CD4-positive, alpha-beta T cell (primary cell): ENCODE measurements at regions not wholly inside any gene's neighbourhood (a gene's known extent, or its start where the extent isn't known, plus 50 kb on each side); places are given as distances from the start of the nearest gene placed in this dataset.

Source experiments
- ATAC-seq: fragments of 200-7000 bp; cut with Tn5 transposase; one replicate; pipeline ENCODE4 v1.10.0; 2022; ENCODE audit warnings: mild to moderate bottlenecking; ENCODE audit not compliant: poor library complexity
- CTCF ChIA-PET: fragments of 350-600 bp; sonication (Branson Sonifier 250); formaldehyde crosslinking; loops from one replicate; lab custom pipeline; 2021; ENCODE audit warnings: antibody characterized with exemption, inconsistent platforms; lab: Charles Lee
- POLR2A ChIA-PET: fragments of 350-600 bp; sonication (Branson Sonifier 250); formaldehyde crosslinking; loops from one replicate; lab custom pipeline; 2021; ENCODE audit warnings: antibody characterized with exemption, inconsistent platforms; lab: Charles Lee
- DNase-seq, 14 experiments: peaks; one replicate each; pipeline ENCODE4 v3.0.0-alpha.2; 2013 to 2020; ENCODE audit warnings: mixed read lengths in 2 of 14
- H3K27ac ChIP-seq, 2 donors: one replicate each; pipeline versions ENCODE4 v1.5.1 to v1.7.0; 2013; ENCODE audit warnings: low read length in 2 of 2, low read depth in 1 of 2, mild to moderate bottlenecking in 1 of 2
- H3K27me3 ChIP-seq, 2 experiments: 1 replicate in 1 of 2; 2 replicates in 1 of 2; pipeline versions ENCODE4 v1.6.1 to v1.7.0; 2013; ENCODE audit warnings: low read length in 2 of 2, control low read depth in 1 of 2, mild to moderate bottlenecking in 1 of 2, moderate library complexity in 1 of 2; ENCODE audit not compliant: insufficient read depth in 2 of 2, control insufficient read depth in 1 of 2
- H3K36me3 ChIP-seq: one replicate; pipeline ENCODE4 v1.6.1; 2013; ENCODE audit warnings: low read length, control low read depth; ENCODE audit not compliant: insufficient read depth
- H3K4me1 ChIP-seq: one replicate; pipeline ENCODE4 v1.6.1; 2013; ENCODE audit warnings: low read length, control low read depth; ENCODE audit not compliant: insufficient read depth
- H3K4me3 ChIP-seq: one replicate; pipeline ENCODE4 v1.5.1; 2013; ENCODE audit warnings: mild to moderate bottlenecking, low read length, moderate library complexity
- H3K9me3 ChIP-seq, 2 experiments: 1 replicate in 1 of 2; 2 replicates in 1 of 2; pipeline versions ENCODE4 v1.6.1 to v1.7.0; 2013; ENCODE audit warnings: low read length in 2 of 2, mild to moderate bottlenecking in 2 of 2, control low read depth in 1 of 2, moderate library complexity in 1 of 2; ENCODE audit not compliant: control insufficient read depth in 1 of 2, insufficient read depth in 1 of 2
- H3K27ac Mint-ChIP-seq: one replicate; pipeline ENCODE4 v1.8.0; 2020; ENCODE audit warnings: mixed read lengths
- H3K27me3 Mint-ChIP-seq: one replicate; pipeline ENCODE4 v1.8.0; 2021; ENCODE audit warnings: mixed read lengths
- H3K36me3 Mint-ChIP-seq: one replicate; pipeline ENCODE4 v1.8.0; 2021; ENCODE audit warnings: low read depth, mixed read lengths
- H3K4me1 Mint-ChIP-seq: one replicate; pipeline ENCODE4 v1.8.0; 2021; ENCODE audit warnings: low read depth, mixed read lengths
- H3K4me3 Mint-ChIP-seq: one replicate; pipeline ENCODE4 v1.8.0; 2020; ENCODE audit warnings: mild to moderate bottlenecking, mixed read lengths
- H3K9me3 Mint-ChIP-seq: one replicate; pipeline ENCODE4 v1.8.0; 2020; ENCODE audit warnings: mixed read lengths
- intact Hi-C, 2 experiments: fragments of 100-400 bp; cut with DNase I in 1 of 2; cut with micrococcal nuclease in 1 of 2; formaldehyde crosslinking; loops; one replicate each; pipeline versions ENCODE4 v1.15.1 to v1.9.0; 2023 to 2025; cut with DNase I, micrococcal nuclease
- TF ChIP-seq, protein P1 (sequence below): fragments of 200-600 bp; IDR thresholded peaks from one replicate; pipeline ENCODE4 v1.8.0; 2022; ENCODE audit warnings: antibody characterized with exemption, mild to moderate bottlenecking

DNA sequence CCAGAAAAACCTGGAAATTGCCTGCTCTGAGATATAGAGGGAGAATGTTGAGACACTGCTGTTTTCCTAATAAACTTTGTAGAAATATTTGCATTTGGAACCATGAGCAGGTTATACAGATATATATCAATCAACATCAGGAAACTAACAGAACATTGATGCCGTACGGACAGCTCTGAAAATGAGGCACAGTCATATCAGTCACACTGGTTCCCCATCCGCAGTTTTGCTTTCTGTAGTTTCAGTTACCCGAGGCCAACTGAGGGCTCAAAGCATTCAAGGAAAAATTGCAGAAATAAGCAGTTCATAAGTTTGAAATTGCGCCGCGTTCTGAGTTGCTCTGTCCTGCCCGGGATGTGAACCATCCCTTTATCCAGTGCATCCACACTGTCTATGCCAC lies 137.9 kb downstream of the KLF6 start:
- H3K36me3 Mint-ChIP-seq, result no peaks in the 10 kb centered on the region
- Histone ChIP-seq H3K4me1 (no peaks in the 10 kb centered on the region), H3K27ac (no peak overlapping the region), H3K27me3 (no peaks in the 10 kb centered on the region), H3K9me3 (no peaks in the 10 kb centered on the region), H3K36me3 (no peaks in the 10 kb centered on the region), H3K4me3 (no peak overlapping the region)
- ChIA-PET POLR2A (no interaction called here), CTCF (no interaction called here)
- ATAC-seq (no peak), DNase-seq (no peak)
- H3K4me3 Mint-ChIP-seq, result no peak overlapping the region
- no peaks in the 10 kb centered on the region for H3K4me1 Mint-ChIP-seq
- TF ChIP-seq, protein P1, sequence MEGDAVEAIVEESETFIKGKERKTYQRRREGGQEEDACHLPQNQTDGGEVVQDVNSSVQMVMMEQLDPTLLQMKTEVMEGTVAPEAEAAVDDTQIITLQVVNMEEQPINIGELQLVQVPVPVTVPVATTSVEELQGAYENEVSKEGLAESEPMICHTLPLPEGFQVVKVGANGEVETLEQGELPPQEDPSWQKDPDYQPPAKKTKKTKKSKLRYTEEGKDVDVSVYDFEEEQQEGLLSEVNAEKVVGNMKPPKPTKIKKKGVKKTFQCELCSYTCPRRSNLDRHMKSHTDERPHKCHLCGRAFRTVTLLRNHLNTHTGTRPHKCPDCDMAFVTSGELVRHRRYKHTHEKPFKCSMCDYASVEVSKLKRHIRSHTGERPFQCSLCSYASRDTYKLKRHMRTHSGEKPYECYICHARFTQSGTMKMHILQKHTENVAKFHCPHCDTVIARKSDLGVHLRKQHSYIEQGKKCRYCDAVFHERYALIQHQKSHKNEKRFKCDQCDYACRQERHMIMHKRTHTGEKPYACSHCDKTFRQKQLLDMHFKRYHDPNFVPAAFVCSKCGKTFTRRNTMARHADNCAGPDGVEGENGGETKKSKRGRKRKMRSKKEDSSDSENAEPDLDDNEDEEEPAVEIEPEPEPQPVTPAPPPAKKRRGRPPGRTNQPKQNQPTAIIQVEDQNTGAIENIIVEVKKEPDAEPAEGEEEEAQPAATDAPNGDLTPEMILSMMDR, result no peak
- intact Hi-C loops, result no loop called here
- no peaks in the 10 kb centered on the region for H3K9me3 Mint-ChIP-seq
- H3K27ac Mint-ChIP-seq, result no peak overlapping the region
- H3K27me3 Mint-ChIP-seq, result no peaks in the 10 kb centered on the region

DNA sequence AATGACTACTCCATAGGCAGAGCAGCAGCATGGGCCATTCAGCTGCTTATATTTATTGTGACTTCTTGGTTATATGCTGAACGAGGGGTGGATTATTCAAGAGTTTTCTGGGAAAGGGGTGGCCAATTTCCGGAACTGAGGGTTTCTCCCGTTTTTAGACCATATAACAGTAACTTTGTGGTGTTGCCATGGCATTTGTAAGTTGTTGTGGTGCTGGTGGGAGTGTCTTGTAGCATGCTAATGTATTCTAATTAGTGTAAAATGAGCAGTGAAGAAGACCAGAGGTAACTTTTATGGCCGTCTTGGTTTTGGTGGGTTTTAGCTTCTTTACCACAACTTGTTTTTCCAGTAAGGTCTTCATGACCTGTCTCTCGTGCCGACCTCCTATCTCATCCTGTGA lies 139.6 kb downstream of the KLF6 start:
- no peak for ATAC-seq
- Mint-ChIP-seq H3K27ac (no peak overlapping the region), H3K36me3 (no peaks in the 10 kb centered on the region), H3K27me3 (no peaks in the 10 kb centered on the region), H3K4me3 (no peak overlapping the region), H3K9me3 (no peaks in the 10 kb centered on the region), H3K4me1 (no peaks in the 10 kb centered on the region)
- ChIA-PET CTCF (no interaction called here), POLR2A (no interaction called here)
- Histone ChIP-seq H3K27ac (no peak overlapping the region), H3K36me3 (no peaks in the 10 kb centered on the region), H3K27me3 (no peaks in the 10 kb centered on the region), H3K4me1 (no peaks in the 10 kb centered on the region), H3K4me3 (no peak overlapping the region), H3K9me3 (no peaks in the 10 kb centered on the region)
- intact Hi-C loops, result no loop called here
- no peak for DNase-seq
- TF ChIP-seq, protein P1, result no peak

GRCh38 chr10:3640816-3641215 lies 144.2 kb downstream of the KLF6 start:
- no peak for DNase-seq
- Histone ChIP-seq H3K27ac (no peak overlapping the region), H3K4me1 (no peaks in the 10 kb centered on the region), H3K4me3 (no peak overlapping the region), H3K27me3 (no peaks in the 10 kb centered on the region), H3K9me3 (no peaks in the 10 kb centered on the region), H3K36me3 (no peaks in the 10 kb centered on the region)
- Mint-ChIP-seq H3K4me3 (no peak overlapping the region), H3K27me3 (no peaks in the 10 kb centered on the region), H3K9me3 (no peaks in the 10 kb centered on the region), H3K27ac (no peak overlapping the region), H3K4me1 (no peaks in the 10 kb centered on the region), H3K36me3 (no peaks in the 10 kb centered on the region)
- CTCF ChIA-PET, result interaction anchor here (0.5 to 0.7 kb wide), 2 partner anchors 12 to 973 kb away, joined by 3 to 4 read pairs; no protein-coding TSS in a partner anchor
- ATAC-seq, result no peak
- TF ChIP-seq, protein P1, result no peak
- intact Hi-C loops, result no loop called here
- POLR2A ChIA-PET, result interaction anchor here (0.9 kb wide), 1 partner anchor 18 kb away, joined by 3 read pairs; no protein-coding TSS in a partner anchor
